NCI-H345 (cell line): ENCODE measurements at regions not wholly inside any gene's neighbourhood (a gene's known extent, or its start where the extent isn't known, plus 50 kb on each side); places are given as distances from the start of the nearest gene placed in this dataset.
"Not testable (repeated sequence)": the region's sequence is repeated elsewhere in the genome, so short reads cannot be mapped to it uniquely, and the experiment has no call there.

Source experiments
- DNase-seq: peaks from one replicate; lab custom pipeline; 2025; lab: John Stamatoyannopoulos, UW

DNA sequence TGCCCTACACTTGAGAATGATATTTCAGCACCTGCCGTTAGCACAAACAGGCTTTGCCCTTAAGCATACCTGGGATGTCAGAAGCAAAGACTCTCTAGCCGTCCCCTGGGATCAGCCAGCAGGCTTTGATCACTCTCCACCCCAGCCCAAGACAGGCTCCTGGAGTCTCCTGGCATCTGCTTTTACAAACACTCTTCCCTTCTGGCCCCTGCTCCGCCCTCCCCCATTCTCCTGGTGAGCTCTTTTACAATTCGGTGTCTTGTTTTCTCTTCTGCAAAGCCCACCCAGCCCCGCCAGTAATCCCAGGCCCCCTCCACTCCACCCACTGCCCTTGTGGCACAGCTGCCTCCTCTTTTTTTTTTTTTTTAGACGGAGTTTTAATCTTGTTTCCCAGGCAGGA lies 50.4 kb downstream of the KATNIP start:
- DNase-seq, result no peak

DNA sequence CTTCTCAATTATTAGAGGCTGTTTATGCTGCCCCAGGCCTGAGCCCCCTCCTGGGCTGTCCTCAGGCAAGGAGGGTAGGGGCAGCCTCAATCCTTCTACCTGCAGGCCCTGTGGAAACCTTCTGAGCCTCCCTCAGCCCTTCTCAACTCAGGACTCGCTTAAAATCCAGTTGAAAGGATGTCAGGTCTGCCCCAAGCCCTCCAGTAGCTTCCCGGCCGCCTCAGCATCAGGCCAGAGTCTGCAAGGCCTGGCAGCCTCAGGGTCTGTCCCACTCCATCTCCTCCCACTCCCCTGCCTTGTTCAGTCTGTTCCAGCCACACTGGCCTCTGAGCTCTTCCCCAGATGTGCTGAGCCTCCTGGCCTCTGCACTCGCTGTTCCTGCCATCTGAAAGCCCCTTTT lies 52.2 kb downstream of the KATNIP start:
- DNase-seq, result no peak

DNA sequence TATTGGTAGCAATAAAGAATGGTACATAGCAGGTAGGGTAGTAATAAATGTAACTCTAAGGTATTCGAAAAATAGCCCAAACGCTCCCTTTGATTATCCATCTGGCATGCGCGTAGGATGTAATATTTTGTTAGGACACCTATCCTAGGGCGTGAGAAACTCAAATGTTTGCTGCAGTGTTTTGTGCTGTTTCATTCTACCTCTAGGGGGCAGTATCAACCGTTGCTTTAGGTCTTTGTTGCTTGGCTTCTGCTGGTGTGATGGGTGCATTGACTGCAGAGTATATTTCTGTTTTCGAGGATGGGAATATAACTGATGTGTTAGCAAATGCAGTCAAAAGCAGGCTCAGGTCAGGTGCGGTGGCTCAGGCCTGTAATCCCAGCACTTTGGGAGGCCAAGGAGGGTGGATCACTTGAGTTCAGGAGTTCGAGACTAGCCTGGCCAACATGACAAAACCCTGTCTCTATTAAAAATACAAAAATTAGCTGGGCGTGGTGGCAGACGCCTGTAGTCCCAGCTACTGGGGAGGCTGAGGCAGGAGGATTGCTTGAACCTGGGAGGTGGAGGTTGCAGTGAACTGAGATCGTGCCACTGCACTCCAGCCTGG lies 55.7 kb downstream of the KATNIP start:
- not testable (repeated sequence) for DNase-seq

DNA sequence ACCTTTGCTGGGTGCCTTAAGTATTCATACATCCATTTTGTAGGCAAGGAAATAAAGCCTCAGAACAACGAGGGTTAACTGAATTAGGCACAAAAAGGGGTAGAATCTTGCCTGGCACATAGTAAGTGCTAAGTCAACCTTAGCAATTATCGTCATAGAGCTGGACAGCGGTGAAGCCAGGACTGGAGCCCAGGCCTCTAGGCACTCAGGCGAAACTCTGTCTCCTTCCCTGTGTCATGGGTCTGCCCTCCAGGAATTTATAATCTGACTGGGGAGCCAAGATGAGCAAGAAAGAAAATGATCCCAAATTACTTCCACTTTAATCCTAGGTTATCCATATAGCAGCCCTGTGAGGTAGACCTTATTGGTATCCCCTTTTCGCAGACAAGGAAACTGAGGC lies 61.4 kb downstream of the KATNIP start:
- no peak for DNase-seq

DNA sequence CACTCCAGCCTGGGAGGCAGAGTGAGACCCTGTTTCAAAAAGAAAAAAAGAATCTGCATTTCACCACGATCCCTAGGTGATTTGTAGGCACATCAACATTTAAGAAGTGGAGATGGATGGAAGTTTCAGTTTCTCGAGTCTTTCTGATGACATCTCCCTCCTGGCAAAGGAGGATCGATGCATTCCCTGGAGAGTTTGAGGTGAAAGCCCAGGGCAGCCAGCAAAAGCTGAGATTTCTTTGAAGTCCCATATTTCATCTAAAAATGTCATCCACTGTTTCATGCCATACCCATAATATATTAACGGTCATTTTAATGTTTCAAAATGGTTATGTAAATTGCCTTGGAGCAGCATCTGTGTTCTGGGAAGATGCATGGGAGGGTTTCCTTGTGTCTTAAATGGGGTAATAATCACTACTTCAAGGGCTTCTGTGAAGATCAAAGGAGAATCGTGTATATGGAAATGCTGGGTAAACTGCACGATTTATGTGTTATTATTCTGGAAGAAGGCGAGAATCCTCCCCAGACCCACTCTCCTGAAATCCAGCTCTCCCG lies 63.4 kb downstream of the KATNIP start:
- no peak for DNase-seq

DNA sequence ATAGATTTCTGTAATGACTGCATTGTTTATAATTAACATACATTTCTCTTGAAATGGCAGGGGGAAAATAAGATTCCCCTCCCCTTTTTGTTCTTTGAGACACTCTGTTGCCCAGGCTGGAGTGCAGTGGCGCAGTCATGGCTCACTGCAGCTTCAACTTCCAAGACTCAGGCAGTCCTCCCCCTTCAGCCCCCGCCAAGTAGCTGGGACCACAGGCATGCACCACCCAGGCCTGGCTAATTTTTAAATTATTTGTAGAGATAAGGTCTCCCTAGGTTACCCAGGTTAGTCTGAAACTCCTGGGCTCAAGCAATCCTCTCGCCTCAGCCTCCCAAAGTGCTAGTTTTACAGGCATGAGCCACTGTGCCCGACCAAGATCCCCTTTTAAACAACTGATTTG lies 67.7 kb downstream of the KATNIP start:
- no peak for DNase-seq

DNA sequence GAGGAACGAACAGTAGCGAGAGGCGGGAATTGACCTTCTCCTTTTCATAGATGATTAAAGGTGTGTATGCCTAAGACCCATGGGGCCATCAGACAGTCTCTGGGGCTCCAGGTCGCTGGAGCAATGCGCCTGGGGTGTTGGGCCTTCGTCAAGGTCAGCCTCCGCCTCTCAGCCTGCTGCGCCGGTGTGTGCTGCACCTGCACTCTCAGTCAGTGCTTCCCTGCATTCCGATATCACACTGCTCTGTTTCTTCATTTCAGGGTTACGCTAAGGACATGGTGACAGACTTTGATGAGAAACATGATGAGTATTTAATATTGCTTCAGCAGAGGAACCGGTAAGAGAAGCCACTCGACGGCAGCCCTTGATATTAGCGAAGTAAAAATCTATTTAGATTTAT lies 68.2 kb downstream of the KATNIP start:
- no peak for DNase-seq

DNA sequence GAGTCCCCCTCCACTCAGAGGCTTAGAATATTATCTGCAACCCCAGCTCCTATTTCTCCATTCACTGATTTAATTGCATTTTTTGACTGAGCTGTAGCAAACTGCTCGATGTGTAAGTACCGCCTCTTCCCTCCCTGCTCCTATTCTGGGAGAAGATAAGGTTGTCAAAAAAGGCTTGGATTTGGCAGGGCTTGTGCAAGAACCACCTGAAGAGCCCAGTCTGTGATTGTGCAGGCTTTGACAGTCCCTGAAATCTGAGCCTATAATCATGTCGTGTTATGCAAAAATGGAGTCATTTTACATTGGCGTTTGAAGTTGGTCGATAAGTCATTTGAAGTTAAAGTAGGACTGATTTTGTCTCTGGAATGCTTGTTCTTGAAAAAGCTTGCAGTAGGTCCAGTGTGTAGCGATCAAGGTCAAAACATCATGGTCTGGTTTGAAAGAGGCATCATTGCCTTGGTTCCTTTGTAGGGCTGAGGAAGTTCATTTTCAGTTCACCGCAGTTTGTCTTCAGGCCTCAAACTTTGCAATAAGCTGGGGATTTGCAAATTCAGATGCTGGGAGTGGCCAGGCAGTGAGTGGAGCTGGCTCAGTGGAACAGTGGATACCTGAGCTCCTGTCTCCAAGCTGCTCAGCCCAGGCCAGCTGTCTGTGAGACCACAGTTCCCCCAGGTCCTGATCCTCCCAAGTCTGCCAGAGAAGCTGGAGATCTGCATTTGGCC lies 68.8 kb downstream of the KATNIP start:
- no peak for DNase-seq

DNA sequence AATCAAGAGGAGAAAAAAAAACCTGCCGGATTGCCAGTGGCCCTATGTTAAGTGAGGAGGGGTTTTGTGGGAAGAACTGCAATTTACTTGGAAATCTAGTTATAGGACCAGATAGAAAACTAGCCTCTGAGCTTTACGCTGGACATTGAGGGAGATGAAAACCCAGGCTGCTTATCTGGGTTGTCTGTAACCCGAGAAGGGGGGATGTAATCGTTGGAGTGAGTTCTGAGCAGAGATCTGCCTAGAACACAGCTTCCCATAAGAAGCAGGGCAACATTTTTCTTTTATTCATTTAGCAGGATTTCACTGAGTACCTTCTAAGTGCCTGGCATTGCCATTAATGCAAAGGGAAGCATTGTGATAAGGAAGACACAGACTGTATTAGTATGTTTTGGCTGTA lies 70.6 kb downstream of the KATNIP start:
- no peak for DNase-seq

DNA sequence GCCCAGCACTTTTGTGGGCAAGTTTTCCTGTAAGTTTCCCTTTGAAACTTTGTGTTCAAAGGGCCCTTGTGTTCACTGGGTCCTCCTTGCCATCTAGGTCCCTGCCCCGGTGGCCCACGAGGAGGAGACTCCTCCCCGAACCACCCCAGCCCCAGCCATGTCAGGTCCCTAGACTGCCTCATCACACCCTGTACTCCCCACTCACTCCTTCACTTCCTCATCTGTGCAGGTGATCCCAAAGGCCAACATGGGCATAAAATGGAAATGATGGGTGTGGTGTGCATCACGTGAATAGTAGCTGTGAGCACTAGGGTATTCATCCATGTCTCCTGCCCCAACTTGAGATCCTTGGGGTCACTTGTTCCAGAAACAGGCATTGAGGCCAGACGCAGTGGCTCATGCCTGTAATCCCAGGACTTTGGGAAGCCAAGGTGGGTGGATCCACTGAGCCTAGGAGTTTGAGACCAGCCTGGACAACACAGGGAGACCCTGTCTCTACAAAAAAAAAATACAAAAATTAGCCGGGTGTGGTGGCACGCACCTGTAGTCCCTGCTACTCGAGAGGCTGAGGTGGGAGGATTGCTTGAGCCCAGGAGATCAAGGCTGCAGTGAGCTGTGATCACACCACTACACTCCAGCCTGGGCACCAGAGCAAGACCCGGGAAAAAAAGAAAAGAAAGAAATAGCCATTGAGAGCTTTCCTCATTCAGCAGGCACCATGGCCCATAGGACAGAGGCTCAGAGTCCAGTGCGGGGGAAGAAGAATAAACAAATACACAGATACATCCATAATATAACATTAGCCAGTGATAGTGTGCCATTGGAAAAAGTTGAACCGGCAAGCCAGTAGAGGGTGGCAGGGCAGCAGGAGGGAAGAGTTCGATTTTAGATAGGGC lies 74.5 kb downstream of the KATNIP start:
- no peak for DNase-seq

DNA sequence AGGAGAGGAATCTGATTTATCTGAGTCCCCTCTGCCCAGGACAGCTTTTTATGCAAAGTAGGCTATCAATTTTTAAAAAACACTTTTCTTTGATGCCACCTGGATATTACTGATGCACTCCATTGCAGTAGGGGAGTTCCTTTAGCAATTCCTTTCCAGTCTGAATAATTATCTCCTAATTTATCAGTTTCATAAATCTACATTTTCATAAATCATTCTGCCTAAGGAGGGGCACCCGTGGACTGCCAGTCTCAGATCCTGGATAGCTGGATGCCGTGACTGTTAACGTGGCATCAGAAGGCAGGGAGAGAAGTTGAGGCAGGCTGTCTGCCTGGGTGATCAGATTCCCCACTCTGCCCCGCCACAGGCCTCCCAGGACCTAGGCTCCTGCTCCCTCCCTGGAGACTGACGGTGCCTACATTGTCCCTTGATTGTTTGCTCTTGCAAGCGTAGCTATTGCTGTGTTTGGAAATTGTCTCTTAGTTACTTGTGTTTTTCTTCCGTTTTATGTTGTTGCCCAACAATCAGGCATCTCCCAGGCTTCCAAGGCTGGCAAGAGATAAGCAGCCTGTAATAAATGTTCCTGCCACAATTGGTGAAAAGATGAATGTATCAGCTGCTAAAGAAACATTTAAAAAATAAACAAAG lies 75.2 kb downstream of the KATNIP start:
- no peak for DNase-seq

DNA sequence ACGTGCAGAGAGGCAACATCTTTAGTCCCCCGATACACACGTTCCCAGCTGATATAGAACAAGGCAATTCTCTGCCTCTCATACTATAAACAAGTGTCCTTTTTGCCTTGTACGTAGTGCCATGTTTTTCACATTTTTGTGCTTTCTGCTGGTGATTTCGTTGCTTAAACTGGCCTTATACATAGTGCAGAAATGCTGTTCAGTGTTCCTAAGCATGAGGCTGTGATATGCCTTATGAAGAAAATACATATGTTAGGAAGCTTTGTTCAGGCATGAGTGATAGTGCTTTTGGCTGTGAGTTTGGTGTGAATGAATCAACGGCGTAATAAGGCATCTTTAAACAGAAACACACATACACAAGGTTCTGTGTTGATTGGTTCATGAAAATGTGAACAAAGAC lies 77.2 kb downstream of the KATNIP start:
- no peak for DNase-seq

DNA sequence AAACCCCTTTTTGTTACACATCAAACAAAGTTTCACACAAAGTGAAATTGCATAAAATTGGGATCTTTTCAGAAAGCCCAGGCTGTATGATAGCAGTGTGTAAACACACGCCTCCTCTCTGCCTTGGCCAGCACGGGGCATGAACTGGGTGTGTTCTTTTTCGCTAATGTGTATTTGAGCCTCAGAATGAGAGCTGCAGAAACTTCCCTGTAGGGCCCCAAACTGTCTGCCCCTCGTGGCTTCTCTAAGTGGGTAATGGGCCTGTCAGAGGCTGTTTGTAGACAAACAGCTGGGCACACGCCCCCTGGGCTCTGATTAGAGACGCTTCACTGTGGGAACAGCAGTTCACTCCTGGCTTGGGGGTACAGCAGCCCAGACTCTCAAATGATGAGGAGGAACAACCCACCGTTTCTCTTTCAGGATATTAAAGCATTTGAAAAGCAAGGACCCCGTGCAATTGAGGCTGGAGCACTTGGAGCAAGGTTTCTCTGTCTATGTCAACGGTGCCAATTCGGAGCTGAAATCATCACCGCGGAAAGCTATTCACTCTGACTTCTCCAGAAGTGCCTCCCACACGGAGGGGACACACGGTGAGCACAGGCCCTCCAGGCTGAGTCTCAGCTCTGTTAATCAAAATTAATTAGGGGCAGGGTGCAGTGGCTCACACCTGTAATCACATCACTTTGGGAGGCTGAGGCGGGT lies 78.4 kb downstream of the KATNIP start:
- DNase-seq, result no peak

DNA sequence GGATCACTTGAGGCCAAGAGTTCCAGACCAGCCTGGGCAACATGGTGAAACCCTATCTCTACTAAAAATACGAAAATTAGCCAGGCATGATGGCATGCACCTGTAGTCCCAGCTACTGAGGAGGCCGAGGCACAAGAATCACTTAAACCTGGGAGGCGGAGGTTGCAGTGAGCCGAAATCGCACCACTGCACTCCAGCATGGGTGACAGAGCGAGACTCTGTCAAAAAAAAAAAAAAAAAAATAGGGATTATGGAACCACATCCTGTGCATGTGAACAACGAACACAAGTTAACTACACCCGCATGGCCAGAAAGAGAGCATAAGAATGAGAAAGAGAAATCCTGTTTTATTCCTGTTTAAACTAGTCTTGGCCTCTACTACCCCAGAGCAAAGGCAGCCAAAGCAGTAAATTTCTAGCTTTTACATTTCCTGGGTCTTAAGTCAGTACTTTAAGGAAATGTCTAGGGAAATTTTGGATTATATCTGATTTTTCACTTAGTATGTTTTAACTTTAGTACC lies 79.1 kb downstream of the KATNIP start:
- DNase-seq, result not testable (repeated sequence)

DNA sequence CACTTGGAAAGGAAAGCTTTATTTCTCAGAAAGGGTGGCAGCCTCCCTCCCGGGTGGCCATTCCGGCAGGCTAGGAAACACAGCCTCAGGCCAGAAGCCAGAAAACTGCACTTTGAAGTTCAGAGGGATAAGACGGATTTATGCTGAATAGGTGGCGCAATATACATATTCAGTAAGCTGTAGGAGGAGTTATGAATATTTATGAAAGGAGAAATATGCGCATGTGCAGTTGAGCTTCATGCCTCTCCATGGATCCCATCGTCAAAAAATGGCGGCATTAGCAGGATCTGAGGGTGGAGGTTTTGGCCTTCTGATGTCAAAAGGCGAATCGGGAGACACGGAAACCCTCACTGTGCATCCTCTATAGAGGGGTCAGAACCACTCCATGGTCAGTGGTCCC lies 82.3 kb downstream of the KATNIP start:
- DNase-seq, result no peak

DNA sequence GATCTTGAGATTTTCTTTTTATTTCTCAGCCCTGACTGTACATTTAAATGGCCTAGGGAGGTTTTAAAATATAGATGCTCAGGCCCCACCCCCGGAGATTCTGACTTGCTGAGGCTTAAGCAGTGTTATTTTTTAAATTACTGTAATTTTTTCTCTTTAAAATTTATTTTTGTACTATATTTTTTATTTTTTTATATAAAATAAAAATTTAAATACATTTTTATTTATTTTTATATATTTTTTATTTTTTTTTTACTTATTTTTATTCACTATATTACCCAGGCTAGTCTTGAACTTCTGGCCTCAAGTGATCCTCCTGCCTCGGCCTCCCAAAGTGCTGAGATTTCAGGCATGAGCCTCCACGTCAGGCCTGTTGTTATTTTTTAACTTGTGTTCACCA lies 83.3 kb downstream of the KATNIP start:
- DNase-seq, result no peak

DNA sequence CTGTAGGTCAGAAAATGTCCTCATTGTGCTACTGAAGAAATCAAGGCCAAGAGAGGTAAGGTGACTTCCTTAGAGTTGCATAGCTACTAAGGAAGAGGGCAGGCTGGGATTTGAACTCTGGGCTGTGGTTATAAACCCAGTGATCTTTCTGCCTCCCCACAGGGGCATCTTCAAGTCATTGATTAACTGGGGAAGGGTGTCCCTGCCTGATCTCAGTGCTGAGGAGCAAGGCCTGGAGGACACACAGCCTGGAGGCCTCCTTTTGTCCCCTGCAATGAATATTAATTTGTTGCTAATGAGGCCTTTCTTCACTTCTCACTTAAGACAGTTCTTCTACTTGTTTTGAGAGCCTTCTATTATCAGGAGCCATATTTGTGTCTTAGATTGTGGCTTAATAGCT lies 83.8 kb downstream of the KATNIP start:
- DNase-seq, result no peak

DNA sequence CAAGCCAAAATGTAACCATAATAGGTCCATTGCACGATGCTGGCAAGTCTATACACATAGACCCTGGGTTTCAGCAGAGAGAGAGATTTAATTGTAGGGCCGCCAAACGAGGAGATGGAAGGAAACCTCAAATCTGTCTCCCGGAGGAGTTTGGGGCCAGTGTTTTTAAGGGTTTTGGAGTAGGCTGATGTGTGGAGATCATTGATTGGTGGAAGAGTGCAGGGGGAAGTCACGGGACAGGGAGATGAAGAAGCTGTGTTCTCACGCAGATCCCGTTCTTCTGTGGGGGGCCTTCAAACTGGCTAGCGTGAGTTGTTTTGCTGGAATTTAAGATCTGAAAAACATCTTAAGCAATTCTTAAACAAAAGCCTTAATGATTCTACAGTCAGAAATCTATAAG lies 84.8 kb downstream of the KATNIP start:
- no peak for DNase-seq

DNA sequence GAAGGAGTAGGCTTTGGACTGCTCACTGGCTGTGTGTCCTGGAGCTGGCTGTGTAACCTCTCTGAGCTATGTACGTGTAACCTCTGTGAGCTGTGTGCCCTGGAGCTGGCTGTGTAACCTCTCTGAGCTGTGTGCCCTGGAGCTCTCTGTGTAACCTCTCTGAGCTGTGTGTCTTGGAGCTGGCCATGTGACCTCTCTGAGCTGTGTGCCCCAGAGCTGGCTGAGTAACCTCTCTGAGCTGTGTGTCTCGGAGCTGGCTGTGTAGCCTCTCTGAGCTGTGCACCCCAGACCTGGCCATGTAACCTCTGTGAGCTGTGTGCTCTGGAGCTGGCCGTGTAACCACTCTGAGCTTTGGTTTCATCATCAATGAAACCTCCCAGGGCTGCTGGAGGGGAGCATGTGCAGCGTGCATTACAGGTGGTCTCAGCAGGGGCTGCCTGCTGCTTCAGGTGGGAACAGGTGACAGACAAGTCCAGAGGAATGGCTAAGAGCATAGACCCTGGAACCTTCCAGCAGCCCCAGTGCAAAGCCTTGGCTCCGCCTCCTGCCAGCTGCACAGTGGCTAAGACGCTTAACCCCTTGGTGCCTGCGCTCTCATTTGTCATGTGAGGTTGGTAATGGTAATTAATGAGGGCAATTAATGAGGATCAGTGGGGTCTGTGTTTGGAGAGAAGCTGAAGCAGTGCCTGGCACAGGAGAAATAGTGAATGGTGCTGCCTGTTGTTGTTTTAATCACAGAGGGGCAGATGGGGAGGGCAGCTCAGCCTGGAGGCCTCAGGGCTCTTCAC lies 86.7 kb downstream of the KATNIP start:
- no peak for DNase-seq

DNA sequence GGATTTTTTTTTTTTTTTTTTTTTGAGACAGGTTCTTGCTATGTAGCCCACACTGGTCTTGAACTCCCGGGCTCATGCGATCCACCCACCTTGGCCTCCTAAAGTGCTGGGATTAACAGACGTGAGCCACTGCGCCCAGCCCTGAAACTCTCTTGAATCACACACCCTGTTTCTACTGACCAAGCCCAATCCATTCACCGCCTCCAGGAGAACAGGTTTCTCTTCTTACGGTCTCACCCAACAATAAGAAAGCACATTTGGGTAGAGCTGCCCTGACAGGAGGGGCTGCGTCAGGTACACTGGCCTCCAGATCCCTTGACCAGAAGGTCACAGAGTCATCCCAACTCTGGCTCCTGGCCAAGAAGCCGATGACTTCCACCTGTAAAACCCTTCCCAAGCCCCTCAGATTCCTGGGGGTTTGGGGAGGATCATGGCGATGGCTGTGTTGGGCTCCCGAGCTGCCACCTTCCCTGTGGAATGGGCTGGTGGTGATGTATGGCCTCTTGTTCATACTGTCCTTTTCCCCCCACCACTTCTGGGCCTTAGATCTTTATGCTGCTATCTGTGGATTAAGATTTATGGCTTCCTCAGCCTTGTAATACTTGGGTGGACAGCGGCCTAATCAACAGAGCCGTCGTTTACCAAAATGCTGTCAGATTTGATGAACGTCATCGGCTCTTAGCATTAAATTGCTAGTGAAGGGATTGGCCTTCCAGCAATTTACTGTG lies 89.1 kb downstream of the KATNIP start:
- DNase-seq, result no peak
